Thymus (tissue), 11 donors: ENCODE measurements at regions not wholly inside any gene's neighbourhood (a gene's known extent, or its start where the extent isn't known, plus 50 kb on each side); places are given as distances from the start of the nearest gene placed in this dataset.

Experiments
- DNase-seq, 9 donors: peaks; one replicate each; pipeline ENCODE4 v3.0.0-alpha.2; 2013; ENCODE audit warnings: low spot score in 9 of 9, low read depth in 6 of 9, missing footprints in 1 of 9
- H3K27ac ChIP-seq, 2 donors: one replicate each; pipeline ENCODE4 v1.5.1; 2013; ENCODE audit warnings: control low read depth in 1 of 2, low read depth in 1 of 2, low read length in 1 of 2, mild to moderate bottlenecking in 1 of 2, moderate library complexity in 1 of 2
- H3K27me3 ChIP-seq, 2 donors: one replicate each; pipeline ENCODE4 v1.5.1; 2013; ENCODE audit warnings: low read length in 1 of 2; ENCODE audit not compliant: control insufficient read depth in 2 of 2, insufficient read depth in 1 of 2
- H3K36me3 ChIP-seq, 2 donors: one replicate each; pipeline ENCODE4 v1.5.1; 2013; ENCODE audit warnings: low read length in 1 of 2, mild to moderate bottlenecking in 1 of 2, moderate library complexity in 1 of 2; ENCODE audit not compliant: control insufficient read depth in 2 of 2, insufficient read depth in 2 of 2
- H3K4me1 ChIP-seq, 2 donors: one replicate each; pipeline ENCODE4 v1.5.1; 2013; ENCODE audit warnings: low read length in 2 of 2; ENCODE audit not compliant: control insufficient read depth in 2 of 2, insufficient read depth in 2 of 2
- H3K4me3 ChIP-seq, 2 donors: one replicate each; pipeline ENCODE4 v1.5.1; 2013; ENCODE audit warnings: low read length in 2 of 2, control low read depth in 1 of 2, mild to moderate bottlenecking in 1 of 2
- H3K9me3 ChIP-seq, 2 donors: one replicate each; pipeline ENCODE4 v1.5.1; 2013; ENCODE audit warnings: low read length in 1 of 2, mild to moderate bottlenecking in 1 of 2; ENCODE audit not compliant: control insufficient read depth in 2 of 2, insufficient read depth in 1 of 2
- WGBS: extraction: QIAGEN DNeasy Blood & Tissue Kit; methylation state at CpG from one replicate; pipeline ENCODE4 v1.1.7; 2013; 5-methylcytosine and 5-hydroxymethylcytosine counted together
- donor health status: healthy.

- DNase-seq, result no peak
- no peak overlapping the region for H3K4me3 ChIP-seq
- H3K27me3 ChIP-seq, result no peaks in the 10 kb centered on the region
- no peaks in the 10 kb centered on the region for H3K4me1 ChIP-seq
- H3K27ac ChIP-seq, result no peak overlapping the region
- no peaks in the 10 kb centered on the region for H3K9me3 ChIP-seq
- WGBS, result 94% methylated on average over 1 of the region's 1 CpG
- no peaks in the 10 kb centered on the region for H3K36me3 ChIP-seq
These were observed 233.3 kb upstream of the ADAMTS16 start for GRCh38 chr5:4906786-4907185.

- Histone ChIP-seq H3K27me3 (no peaks in the 10 kb centered on the region), H3K36me3 (no peaks in the 10 kb centered on the region), H3K4me1 (no peaks in the 10 kb centered on the region), H3K9me3 (no peaks in the 10 kb centered on the region), H3K4me3 (no peak overlapping the region), H3K27ac (no peak overlapping the region)
- no peak for DNase-seq
- 89% methylated on average over 3 of the region's 3 CpGs for WGBS
These were observed 232.6 kb upstream of the ADAMTS16 start for GRCh38 chr5:4907571-4907970.

DNA sequence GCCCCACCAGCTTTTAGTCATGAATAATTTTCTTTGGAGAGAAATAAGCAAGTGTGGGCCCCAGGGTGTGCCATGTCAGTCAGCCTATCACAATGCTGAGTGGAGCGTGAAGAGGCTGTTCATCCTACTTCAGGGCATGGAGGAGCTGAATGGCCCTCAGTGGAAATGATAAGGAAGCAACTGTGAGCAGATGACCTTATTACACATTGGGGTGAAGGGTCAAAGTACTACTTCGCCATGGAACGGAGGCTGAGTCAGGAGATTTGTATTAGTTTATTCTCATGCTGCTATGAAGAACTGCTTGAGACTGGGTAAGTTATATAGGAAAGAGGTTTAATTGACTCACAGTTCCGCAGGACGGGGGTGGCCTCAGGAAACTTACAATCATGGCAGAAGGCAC, 231.0 kb upstream of the ADAMTS16 start:
- Histone ChIP-seq H3K4me1 (no peaks in the 10 kb centered on the region), H3K9me3 (no peaks in the 10 kb centered on the region), H3K4me3 (no peak overlapping the region), H3K36me3 (no peaks in the 10 kb centered on the region), H3K27ac (no peak overlapping the region), H3K27me3 (no peaks in the 10 kb centered on the region)
- DNase-seq, result no peak
- 95% methylated on average over 5 of the region's 5 CpGs for WGBS

- no peak overlapping the region for H3K27ac ChIP-seq
- H3K9me3 ChIP-seq, result no peaks in the 10 kb centered on the region
- no peak for DNase-seq
- H3K4me3 ChIP-seq, result no peak overlapping the region
- H3K27me3 ChIP-seq, result no peaks in the 10 kb centered on the region
- 86% methylated on average over 6 of the region's 6 CpGs for WGBS
- H3K4me1 ChIP-seq, result no peaks in the 10 kb centered on the region
- no peaks in the 10 kb centered on the region for H3K36me3 ChIP-seq
These were observed 228.3 kb upstream of the ADAMTS16 start for GRCh38 chr5:4911646-4912403.

GRCh38 chr5:4921929-4922328, 218.2 kb upstream of the ADAMTS16 start:
- no peak overlapping the region for H3K27ac ChIP-seq
- H3K4me3 ChIP-seq, result no peak overlapping the region
- H3K27me3 ChIP-seq, result no peaks in the 10 kb centered on the region
- no peak for DNase-seq
- no peaks in the 10 kb centered on the region for H3K4me1 ChIP-seq
- WGBS, result 84% methylated on average over 5 of the region's 5 CpGs
- H3K36me3 ChIP-seq, result no peaks in the 10 kb centered on the region
- no peaks in the 10 kb centered on the region for H3K9me3 ChIP-seq

- Histone ChIP-seq H3K36me3 (no peaks in the 10 kb centered on the region), H3K4me1 (no peaks in the 10 kb centered on the region), H3K27me3 (no peaks in the 10 kb centered on the region), H3K4me3 (no peak overlapping the region), H3K9me3 (no peaks in the 10 kb centered on the region), H3K27ac (no peak overlapping the region)
- WGBS, result 89% methylated on average over 4 of the region's 4 CpGs
- no peak for DNase-seq
These were observed 215.6 kb upstream of the ADAMTS16 start for GRCh38 chr5:4924577-4924976.

- no peaks in the 10 kb centered on the region for H3K27me3 ChIP-seq
- H3K36me3 ChIP-seq, result no peaks in the 10 kb centered on the region
- no peak overlapping the region for H3K4me3 ChIP-seq
- no peaks in the 10 kb centered on the region for H3K9me3 ChIP-seq
- H3K4me1 ChIP-seq, result no peaks in the 10 kb centered on the region
- WGBS, result 79% methylated on average over 2 of the region's 2 CpGs
- H3K27ac ChIP-seq, result no peak overlapping the region
- DNase-seq, result no peak
These were observed 213.0 kb upstream of the ADAMTS16 start for GRCh38 chr5:4927097-4927496.

DNA sequence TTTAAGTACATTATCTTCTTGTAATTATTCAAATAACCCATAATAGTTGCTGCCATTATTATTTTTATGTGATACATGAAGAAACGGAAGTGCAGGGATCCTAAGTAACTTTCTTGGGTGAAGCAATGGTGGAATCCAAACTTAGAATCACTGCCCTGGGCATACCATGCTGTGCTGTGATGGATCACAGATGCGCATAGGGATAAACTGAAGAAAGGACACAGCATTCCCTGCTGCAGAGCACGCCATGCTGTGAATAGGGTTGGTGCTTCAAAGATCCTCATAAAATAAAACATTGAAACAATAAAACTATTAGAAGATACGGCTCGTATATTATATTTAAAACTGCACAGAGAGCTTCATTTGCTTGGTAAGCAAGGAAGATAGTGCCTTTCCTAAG, 211.7 kb upstream of the ADAMTS16 start:
- WGBS, result 91% methylated on average over 5 of the region's 5 CpGs
- no peaks in the 10 kb centered on the region for H3K4me1 ChIP-seq
- H3K27ac ChIP-seq, result no peak overlapping the region
- no peak overlapping the region for H3K4me3 ChIP-seq
- H3K36me3 ChIP-seq, result no peaks in the 10 kb centered on the region
- H3K9me3 ChIP-seq, result no peaks in the 10 kb centered on the region
- no peak for DNase-seq
- no peaks in the 10 kb centered on the region for H3K27me3 ChIP-seq

GRCh38 chr5:4929092-4929655, 211.0 kb upstream of the ADAMTS16 start:
- Histone ChIP-seq H3K27me3 (no peaks in the 10 kb centered on the region), H3K4me1 (no peaks in the 10 kb centered on the region), H3K27ac (no peak overlapping the region), H3K4me3 (no peak overlapping the region), H3K9me3 (no peaks in the 10 kb centered on the region), H3K36me3 (no peaks in the 10 kb centered on the region)
- 90% methylated on average over 11 of the region's 11 CpGs for WGBS
- DNase-seq, result no peak
